GM18868 (cell line): ENCODE measurements at regions not wholly inside any gene's neighbourhood (a gene's known extent, or its start where the extent isn't known, plus 50 kb on each side); places are given as distances from the start of the nearest gene placed in this dataset.

ENCODE experiments used
- ATAC-seq: cut with Tn5 transposase; IDR thresholded peaks from one replicate; pipeline ENCODE4 v1.9.1; 2021; ENCODE audit warnings: mild to moderate bottlenecking, moderate library complexity; ENCODE audit not compliant: unreplicated experiment

GRCh38 chr1:232292239-232292638, 337.7 kb downstream of the SIPA1L2 start:
- ATAC-seq: no peak

GRCh38 chr1:232291681-232292080, 338.3 kb downstream of the SIPA1L2 start:
- ATAC-seq: no peak

- ATAC-seq: no peak
Observed at GRCh38 chr1:232291261-232291660, 338.7 kb downstream of the SIPA1L2 start.

GRCh38 chr1:232290570-232290969, 339.4 kb downstream of the SIPA1L2 start:
- ATAC-seq: no peak

- no peak for ATAC-seq
Observed at GRCh38 chr1:232287676-232288569, 342.0 kb downstream of the SIPA1L2 start.

- ATAC-seq: no peak
Observed at GRCh38 chr1:232285138-232285537, 344.8 kb downstream of the SIPA1L2 start.

GRCh38 chr1:232283864-232284263, 346.1 kb downstream of the SIPA1L2 start:
- ATAC-seq: no peak

GRCh38 chr1:232282498-232282897, 347.4 kb downstream of the SIPA1L2 start:
- no peak for ATAC-seq

- ATAC-seq: no peak
Observed at GRCh38 chr1:232280910-232281309, 349.0 kb downstream of the SIPA1L2 start.

GRCh38 chr1:232279909-232280400, 350.0 kb downstream of the SIPA1L2 start:
- no peak for ATAC-seq

- ATAC-seq: no peak
Observed at GRCh38 chr1:232278925-232279324, 351.0 kb downstream of the SIPA1L2 start.

GRCh38 chr1:232276651-232277050, 353.3 kb downstream of the SIPA1L2 start:
- ATAC-seq: no peak

- no peak for ATAC-seq
Observed at GRCh38 chr1:232274999-232275710, 354.8 kb downstream of the SIPA1L2 start.

GRCh38 chr1:232274236-232274855, 355.6 kb downstream of the SIPA1L2 start:
- ATAC-seq: no peak

- no peak for ATAC-seq
Observed at GRCh38 chr1:232273011-232273410, 356.9 kb downstream of the SIPA1L2 start.

- ATAC-seq: no peak
Observed at GRCh38 chr1:232271991-232272589, 357.8 kb downstream of the SIPA1L2 start.

- no peak for ATAC-seq
Observed at GRCh38 chr1:232271299-232271698, 358.6 kb downstream of the SIPA1L2 start.

GRCh38 chr1:232269988-232270387, 359.9 kb downstream of the SIPA1L2 start:
- ATAC-seq: no peak

GRCh38 chr1:232267837-232268598, 361.9 kb downstream of the SIPA1L2 start:
- ATAC-seq: no peak

GRCh38 chr1:232267092-232267836, 362.7 kb downstream of the SIPA1L2 start:
- no peak for ATAC-seq
